Skin epidermis (tissue), 12 donors: ENCODE measurements at regions not wholly inside any gene's neighbourhood (a gene's known extent, or its start where the extent isn't known, plus 50 kb on each side); places are given as distances from the start of the nearest gene placed in this dataset.

ENCODE experiments used
- H3K27ac ChIP-seq, 21 experiments: fragments of 200-600 bp; sonication (generic) in 11 of 21; one replicate each; pipeline ENCODE4 v1.5.0; 2020; ENCODE audit warnings: mild to moderate bottlenecking in 3 of 21, inconsistent platforms in 2 of 21, moderate library complexity in 2 of 21
- H3K4me3 ChIP-seq, 7 experiments: fragments of 200-600 bp; sonication (generic) in 2 of 7; one replicate each; pipeline ENCODE4 v1.5.0; 2020; ENCODE audit warnings: inconsistent platforms in 2 of 7, mild to moderate bottlenecking in 2 of 7, moderate library complexity in 1 of 7

GRCh38 chr10:129335942-129336341 is 131.1 kb upstream of the MGMT start:
- no peak overlapping the region for H3K27ac ChIP-seq
- H3K4me3 ChIP-seq = no peak overlapping the region

DNA sequence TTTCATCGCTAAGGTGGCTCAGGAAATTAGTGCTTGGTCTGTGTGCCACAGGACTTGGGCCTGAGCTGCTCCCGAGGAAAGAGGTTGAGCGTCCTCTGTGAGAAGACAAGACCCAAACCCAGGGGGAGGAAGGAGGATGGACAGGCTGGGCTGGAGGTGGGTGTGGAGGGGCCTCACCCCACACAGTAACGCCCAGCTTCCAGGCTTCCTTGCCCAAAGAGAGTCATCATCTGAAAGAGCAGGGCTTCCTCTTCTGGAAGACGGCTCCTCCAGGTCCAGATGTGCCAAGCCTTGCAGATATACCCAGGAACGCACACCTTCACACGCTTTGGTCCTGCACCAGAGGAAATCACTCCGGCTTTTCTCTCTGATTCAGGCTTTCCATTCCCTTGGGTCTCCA is 127.8 kb upstream of the MGMT start:
- Histone ChIP-seq H3K4me3 (no peak overlapping the region), H3K27ac (no peak overlapping the region)

GRCh38 chr10:129339841-129340240 is 127.2 kb upstream of the MGMT start:
- Histone ChIP-seq H3K27ac (no peak overlapping the region), H3K4me3 (no peak overlapping the region)

DNA sequence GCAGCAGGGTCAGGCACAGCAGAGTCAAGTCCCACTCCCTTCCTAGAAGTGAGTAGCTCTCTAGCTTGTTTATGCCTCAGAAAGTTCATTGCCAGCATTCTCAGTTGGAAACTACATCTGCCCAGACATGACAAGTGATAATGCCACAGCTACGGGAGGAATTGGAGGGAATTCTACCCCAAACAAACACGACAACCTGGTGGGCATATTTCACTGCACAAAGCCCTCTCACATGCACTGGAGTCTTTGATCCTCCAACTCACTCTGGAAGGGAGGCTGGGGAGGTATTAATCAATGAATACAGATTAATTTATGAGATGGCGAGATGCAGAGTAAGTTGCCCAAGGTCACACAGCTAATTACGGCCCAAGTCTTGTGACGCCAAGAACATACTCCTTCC is 126.0 kb upstream of the MGMT start:
- Histone ChIP-seq H3K27ac (no peak overlapping the region), H3K4me3 (no peak overlapping the region)

DNA sequence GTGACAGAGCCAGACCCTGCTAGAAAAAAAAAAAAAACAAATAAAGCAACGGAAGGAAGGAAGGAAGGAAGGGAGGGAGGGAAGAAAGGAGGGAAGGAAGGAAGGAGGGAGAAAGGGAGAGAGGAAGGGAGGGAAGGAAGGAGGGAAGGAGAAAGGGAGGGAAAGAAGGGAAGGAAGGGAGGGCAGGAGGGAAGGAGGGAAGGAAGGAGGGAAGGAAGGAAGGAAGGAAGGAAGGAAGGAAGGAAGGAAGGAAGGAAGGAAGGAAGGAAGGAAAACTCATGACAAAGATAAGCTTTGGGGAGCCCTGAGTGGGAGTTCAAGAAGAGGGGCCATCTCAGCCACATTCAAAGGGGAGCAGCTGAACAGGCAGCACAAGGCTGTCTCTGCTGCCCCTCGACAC is 124.7 kb upstream of the MGMT start:
- no peak overlapping the region for H3K4me3 ChIP-seq

GRCh38 chr10:129343141-129343540 is 123.9 kb upstream of the MGMT start:
- H3K27ac ChIP-seq = no peak overlapping the region

More for the DNA sequence above, 124.7 kb upstream of the MGMT start:
- H3K27ac ChIP-seq = no peak overlapping the region

GRCh38 chr10:129344103-129344502 is 122.9 kb upstream of the MGMT start:
- H3K27ac ChIP-seq = no peak overlapping the region
- H3K4me3 ChIP-seq = no peak overlapping the region

More at GRCh38 chr10:129343141-129343540, 123.9 kb upstream of the MGMT start:
- H3K4me3 ChIP-seq = no peak overlapping the region

DNA sequence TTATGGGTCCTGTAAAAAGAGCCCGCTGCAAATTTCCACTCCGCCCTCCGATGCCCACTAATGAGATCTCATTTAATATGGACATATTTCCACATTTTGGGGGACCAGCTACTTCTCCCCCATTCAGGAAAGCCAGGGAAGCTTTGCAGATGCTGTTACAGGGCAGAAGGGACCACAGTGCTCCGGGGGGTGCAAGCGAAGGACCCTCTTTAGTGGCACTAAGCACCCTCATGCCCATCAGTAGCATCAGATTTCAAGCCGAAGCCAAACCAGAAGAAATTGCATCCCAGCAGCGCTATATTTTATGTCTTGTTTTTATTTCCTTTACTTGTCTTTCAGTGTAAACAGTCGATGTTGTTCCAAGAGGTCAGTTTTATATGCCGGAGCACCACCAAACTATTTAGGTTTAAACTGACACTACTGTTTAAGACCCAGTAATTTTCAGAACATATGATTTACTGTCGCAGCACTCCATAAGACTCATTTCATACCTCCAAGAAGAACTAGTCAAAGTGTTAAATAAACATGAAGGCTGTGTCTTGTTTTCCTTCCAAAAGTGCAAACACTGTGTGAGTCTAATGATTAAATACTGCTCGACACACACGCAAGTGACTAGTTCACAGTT is 122.2 kb upstream of the MGMT start:
- H3K4me3 ChIP-seq = no peak overlapping the region
- H3K27ac ChIP-seq = no peak overlapping the region

- H3K4me3 ChIP-seq = no peak overlapping the region
Observed at GRCh38 chr10:129345763-129346162, 121.3 kb upstream of the MGMT start.

DNA sequence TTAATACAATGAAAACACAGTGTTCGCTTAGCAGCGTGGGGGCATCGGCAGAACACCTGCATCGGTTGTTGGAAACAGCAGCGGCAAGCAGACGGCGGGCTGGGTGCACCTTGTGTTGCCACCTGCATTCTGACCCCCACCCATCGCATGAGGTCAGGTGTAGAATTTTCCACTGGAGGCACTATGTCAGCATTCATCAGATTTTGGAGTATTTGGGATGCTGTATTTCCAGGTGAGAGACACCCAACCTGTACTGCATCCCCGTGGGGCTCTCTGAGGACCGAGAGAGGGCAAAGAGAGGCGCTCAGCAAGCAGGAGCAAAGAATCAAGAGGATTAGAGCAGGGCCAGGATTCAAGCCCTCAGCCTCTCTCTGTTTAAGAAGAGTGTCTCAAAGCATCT is 116.4 kb upstream of the MGMT start:
- no peak overlapping the region for H3K4me3 ChIP-seq
- no peak overlapping the region for H3K27ac ChIP-seq

More at GRCh38 chr10:129345763-129346162, 121.3 kb upstream of the MGMT start:
- no peak overlapping the region for H3K27ac ChIP-seq

DNA sequence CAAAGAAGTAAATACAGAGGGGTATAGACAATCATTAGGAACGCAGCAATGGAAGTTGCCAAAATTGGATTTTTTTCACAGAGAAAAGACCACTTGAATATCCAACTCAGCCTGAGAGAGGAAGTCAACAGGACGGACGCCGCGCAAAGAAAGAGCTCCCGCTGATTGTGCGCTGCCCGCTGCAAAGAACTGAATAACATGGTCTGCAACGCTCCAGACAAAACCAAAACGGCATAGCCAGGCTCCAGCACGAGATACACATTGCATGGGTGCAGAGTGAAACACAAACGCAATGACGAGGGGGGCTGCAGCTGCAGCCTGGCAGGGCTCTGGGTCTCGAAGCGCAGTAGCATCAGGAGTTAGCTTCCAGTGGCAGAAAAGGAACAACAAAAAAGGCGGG is 113.9 kb upstream of the MGMT start:
- no peak overlapping the region for H3K27ac ChIP-seq
- H3K4me3 ChIP-seq = no peak overlapping the region

GRCh38 chr10:129360046-129360445 is 107.0 kb upstream of the MGMT start:
- no peak overlapping the region for H3K4me3 ChIP-seq

DNA sequence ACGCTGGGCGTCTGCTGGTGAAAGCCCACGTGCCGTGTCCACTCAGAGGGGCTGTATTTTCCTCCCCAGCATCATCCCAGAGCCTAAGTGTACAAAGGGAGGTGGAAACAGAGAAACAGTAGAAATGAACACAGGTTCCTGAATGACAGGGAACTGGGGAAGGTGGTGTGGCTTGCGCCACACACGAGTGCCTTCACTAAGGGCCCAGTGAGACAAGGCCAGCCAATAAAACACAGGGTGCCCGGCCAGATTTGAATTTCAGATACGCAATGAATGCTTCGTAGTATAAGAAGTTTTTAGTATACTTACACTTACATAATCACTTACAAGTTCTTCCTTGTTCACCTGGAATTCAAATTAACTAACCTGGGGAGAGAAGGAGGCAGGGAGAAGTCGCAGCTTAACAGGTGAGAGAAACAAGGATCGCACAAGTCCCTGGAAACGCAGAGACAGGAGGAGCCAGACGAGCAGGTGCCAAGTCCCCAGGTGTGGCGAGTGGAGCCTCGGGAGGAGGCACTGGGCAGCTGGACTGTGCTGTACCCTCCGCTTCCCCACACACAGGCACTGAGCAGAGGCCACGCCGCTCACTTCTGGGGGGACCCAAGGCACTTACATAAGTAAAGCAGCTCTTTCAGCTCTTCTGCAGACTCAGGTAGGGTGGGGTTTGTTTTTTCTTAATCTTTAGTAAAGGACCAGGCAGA is 105.2 kb upstream of the MGMT start:
- no peak overlapping the region for H3K4me3 ChIP-seq

More at GRCh38 chr10:129360046-129360445, 107.0 kb upstream of the MGMT start:
- no peak overlapping the region for H3K27ac ChIP-seq

DNA sequence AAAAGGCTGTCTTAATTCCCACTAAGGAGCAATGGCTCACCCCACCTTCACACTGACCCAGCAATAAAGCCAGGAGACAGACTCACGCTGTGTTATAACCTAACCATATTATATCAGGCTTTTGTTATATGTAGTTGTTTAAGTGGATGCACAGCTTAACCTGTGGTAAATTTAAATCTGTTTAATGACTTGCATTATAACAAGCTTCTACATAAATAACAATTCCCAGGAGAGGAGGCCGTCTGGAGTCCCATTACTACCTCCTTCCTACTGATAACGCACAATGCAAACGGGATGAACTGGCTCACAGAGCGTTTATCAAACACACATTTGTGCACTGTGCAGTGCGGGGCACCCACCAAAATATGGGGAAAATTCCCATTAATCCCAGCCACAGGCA is 102.1 kb upstream of the MGMT start:
- H3K4me3 ChIP-seq = no peak overlapping the region
- H3K27ac ChIP-seq = no peak overlapping the region

More for the DNA sequence above, 105.2 kb upstream of the MGMT start:
- H3K27ac ChIP-seq = no peak overlapping the region

DNA sequence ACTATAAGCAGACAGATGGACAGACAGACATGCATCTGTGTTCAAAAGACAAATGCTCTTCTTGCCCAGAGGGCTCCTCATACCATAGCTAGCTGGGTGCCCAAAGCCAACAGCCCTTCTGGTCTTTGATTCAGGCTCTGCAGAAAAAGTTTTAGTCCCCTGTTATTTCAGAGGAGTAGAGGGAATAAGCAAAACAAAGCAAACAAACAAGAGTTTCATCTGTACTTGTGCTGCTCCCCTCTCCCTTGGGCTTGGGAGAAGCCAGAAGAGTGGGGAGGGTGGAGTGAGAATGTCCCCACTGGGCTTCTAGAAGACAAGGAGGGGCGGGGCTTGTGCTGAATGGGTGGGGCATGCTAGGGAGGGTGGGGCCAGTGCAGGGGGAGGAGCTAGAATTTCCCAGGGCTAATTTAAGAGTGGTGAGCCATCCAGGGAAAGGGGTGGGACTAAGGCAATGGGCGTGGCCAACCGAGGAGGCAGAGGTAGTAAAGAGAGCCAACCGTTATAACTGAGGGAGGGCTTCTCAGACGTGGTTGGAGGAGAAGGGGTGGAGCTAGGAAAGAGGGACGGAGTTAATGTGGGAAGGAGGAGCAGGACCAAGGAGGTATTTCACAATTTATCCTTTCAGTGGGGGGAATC is 101.2 kb upstream of the MGMT start:
- no peak overlapping the region for H3K27ac ChIP-seq
- no peak overlapping the region for H3K4me3 ChIP-seq

GRCh38 chr10:129366450-129366849 is 100.6 kb upstream of the MGMT start:
- H3K4me3 ChIP-seq = no peak overlapping the region
- H3K27ac ChIP-seq = no peak overlapping the region

- no peak overlapping the region for H3K27ac ChIP-seq
- no peak overlapping the region for H3K4me3 ChIP-seq
Observed at GRCh38 chr10:129369566-129369965, 97.5 kb upstream of the MGMT start.

GRCh38 chr10:129371541-129371940 is 95.5 kb upstream of the MGMT start:
- no peak overlapping the region for H3K27ac ChIP-seq

GRCh38 chr10:129372172-129372571 is 94.9 kb upstream of the MGMT start:
- no peak overlapping the region for H3K4me3 ChIP-seq
- no peak overlapping the region for H3K27ac ChIP-seq

More at GRCh38 chr10:129371541-129371940, 95.5 kb upstream of the MGMT start:
- no peak overlapping the region for H3K4me3 ChIP-seq

DNA sequence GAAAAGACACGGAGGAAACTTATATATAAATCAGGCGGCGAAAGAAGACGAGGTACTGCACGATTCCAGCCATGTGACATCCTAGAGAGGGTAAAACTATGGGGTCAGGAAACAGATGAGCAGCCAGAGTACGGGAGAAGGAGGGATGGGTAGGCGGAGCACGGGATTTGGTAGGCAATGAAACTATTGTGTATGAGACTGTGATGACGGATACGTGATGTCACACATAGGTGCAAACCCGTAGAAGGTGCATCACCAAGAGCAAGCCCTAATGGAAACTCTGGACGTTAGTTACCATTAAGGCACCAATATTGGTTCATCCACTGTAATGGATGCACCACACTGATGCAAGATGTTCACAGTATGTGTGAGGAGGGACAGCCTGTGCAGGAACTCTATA is 93.8 kb upstream of the MGMT start:
- H3K4me3 ChIP-seq = no peak overlapping the region
- H3K27ac ChIP-seq = no peak overlapping the region

- Histone ChIP-seq H3K4me3 (no peak overlapping the region), H3K27ac (no peak overlapping the region)
Observed at GRCh38 chr10:129373718-129374117, 93.3 kb upstream of the MGMT start.
